ENCODE measurements at regions not wholly inside any gene's neighbourhood (a gene's known extent, or its start where the extent isn't known, plus 50 kb on each side); places are given as distances from the start of the nearest gene placed in this dataset.

DNA sequence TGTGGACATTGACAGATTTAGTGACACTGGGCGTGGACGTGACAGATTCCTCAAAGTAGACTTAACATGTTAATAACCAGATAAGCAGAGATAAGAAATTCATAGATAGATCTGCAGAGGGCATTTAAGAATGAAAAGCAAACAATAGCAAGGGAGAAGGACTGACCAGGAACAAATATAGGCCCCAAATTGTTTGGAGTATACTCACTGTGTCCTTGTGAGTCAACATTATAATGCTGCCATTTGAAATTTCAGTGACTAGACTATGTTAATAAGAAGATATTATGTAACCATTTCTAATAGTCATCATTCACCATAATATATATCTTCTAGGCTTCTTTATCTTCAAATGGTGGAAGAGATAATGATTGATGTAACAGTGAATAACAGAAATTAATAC, 78.1 kb upstream of the SLC38A11 start:
- no peak for DNase-seq (ENCODE audit: low read depth)

DNA sequence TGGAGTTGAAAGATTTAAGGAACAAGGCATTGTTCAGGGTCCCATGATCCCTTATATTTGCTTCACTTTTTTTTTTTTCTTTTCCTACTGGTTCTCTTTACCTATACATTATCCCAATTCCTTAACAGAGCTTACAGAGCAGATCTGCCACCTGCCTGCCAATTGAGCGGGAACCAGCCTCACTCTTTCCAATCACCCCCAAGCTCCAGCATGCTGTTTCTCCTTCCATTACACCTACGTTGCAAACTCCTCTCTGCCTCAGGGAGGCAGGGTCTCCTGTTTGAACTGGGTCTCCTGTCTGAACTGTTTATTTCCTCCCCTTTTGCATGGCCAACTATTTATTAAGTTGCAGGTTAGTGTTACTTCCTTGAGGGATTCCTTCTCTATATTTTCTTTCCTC, 77.2 kb upstream of the SLC38A11 start:
- DNase-seq (ENCODE audit: low read depth), result no peak

GRCh38 chr2:165024199-165024598, 68.9 kb upstream of the SLC38A11 start:
- DNase-seq (ENCODE audit: low read depth), result no peak

DNA sequence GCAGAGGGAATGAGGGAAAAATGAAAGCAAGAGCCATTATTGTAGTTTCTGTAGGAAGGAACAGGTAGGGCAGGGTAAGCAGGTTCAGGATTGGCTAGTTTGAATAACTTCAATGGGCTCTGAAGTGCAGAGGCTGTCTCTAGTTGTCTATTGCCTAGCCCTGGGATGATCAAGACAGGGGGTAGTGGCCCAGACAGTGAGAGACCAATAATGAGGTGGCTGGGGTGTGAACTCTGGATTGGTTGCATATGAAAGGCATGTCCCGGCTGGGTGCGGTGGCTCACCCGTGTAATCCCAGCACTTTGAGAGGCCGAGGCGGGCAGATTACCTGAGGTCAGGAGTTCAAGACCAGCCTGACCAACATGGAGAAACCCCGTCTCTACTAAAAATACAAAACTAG, 67.5 kb upstream of the SLC38A11 start:
- DNase-seq (ENCODE audit: low read depth), result no peak

DNA sequence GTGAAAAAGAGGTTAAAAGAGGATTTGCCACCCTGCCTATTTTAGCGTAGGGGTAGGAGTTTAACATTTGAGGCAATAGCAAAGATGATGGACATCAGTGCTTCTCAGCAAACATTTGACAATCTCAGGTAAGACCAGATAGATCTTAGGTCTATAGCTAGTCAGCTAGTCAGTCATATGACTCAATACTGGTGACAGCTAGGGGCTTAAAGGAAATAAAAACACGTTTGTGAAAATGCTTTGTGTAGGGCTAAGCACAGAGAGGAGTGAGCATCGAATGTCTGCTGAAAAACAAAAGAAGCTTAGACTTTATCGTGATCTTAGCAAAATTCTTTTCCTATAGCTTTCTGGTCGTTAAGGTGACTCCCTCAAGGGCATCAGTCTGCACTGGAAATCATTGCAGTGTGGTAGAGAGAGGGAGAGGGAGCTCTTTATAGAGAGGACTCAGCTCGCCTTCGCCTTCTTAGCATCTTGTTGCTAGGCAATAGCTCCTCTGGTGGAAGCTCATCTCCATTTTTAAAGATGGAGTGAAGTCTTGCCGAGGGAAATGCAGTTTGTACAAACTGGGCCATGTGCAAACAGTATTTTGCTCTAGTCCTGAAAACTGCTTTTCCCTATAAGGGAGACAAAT, 62.8 kb upstream of the SLC38A11 start:
- DNase-seq (ENCODE audit: low read depth), result no peak

DNA sequence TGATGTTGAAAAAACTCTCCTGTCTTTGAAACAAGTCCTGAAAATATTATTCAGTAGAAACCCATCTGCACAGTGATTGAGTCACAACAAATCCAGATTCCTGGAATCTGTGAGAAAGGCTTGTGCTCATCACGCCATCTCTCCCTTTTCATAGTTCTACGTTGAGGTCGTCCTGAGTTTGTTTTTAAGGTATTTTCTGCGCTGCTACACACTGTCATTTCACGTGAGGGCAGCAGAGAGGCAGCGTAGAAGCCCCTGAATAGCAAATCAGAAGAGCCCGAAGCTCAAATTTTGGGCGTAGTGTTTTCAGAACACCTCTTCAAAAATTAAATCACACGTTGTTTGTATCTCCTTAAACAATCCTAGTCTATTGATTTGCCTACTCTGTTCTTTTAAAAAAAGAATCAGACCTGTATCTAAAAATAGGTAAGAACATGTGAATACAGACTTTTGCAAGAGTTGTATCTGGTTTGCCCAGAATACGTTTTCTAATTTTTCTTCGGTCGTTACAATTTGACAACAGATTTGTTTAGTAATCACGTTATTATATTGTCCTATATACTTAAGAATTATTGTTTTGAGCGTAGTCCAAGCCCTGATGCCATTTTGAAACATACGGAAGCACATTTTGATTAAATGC, 61.6 kb upstream of the SLC38A11 start:
- DNase-seq (ENCODE audit: low read depth), result no peak

DNA sequence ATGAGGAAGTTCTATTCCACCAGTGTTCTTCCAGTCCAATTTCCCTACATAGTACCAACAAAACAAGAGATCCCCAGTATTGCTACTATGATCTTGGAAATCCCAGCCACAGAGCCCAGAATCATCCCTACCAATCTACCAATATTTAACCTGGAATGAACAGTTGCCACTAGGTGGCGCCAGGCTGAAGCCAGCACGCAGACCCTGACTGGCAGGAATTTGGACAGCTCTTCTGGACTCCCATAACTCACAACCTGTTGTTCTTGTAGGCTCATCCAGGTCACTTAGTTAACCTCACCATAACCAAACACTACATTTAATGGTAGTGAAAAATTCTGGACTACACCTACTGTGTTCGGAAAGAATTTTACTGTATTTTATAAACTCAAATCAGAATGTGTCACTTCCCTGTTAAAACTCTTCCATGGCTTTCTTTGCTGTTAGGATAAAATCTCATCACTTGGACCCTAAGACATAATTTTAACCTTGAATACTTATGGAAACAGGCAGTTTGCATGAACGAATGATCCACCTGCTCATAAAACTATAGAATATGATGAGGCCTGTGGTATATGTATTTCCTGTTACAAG, 59.8 kb upstream of the SLC38A11 start:
- peak; percentile 45 for DNase-seq (ENCODE audit: low read depth)

DNA sequence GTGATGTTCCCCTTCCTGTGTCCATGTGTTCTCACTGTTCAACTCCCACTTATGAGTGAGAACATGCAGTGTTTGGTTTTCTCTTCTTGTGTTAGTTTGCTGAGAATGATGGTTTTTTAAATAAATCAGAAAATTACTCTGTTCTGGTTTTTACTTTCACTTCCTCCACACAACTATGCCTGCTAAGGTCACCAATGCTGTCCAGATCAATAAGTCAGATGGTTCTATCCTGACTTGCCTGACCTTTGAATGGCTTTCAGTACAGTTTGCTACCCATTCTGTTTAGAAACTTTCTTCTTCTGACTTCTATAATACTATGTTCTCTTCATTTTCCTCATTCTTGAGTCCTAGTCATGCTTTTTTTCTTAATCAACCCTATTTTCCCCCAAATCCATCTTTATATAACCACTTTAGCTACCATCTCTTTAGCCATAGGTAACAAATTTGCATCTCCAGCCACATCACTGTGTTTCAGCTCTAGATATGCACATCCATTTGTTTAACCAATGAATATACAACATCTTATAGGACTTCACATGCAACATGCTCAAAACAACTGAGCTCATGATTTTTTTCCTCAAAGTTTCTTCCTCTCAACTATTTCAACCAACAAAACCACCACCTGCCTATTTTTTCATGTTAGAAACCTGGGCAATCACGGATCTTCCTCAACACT, 58.8 kb upstream of the SLC38A11 start:
- DNase-seq (ENCODE audit: low read depth), result no peak

DNA sequence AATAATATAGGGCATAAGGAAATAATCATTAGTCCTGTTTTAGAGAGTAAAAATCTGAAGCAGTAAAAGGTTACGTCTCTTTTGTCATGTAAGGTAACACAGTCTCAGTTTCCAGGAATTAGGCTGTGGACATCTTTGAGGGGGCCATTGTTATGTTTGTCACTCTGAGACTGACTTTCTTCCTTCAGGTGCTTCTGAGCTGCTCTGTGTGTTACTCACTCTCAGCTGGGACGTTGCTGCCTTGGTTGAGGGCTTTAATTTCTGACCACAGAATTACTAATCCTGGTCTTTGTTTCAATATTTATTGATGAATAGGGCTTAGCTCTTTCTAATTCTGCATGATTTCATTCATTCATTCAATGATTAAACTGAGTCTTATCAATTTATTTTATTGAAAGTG, 55.9 kb upstream of the SLC38A11 start:
- DNase-seq (ENCODE audit: low read depth), result no peak

DNA sequence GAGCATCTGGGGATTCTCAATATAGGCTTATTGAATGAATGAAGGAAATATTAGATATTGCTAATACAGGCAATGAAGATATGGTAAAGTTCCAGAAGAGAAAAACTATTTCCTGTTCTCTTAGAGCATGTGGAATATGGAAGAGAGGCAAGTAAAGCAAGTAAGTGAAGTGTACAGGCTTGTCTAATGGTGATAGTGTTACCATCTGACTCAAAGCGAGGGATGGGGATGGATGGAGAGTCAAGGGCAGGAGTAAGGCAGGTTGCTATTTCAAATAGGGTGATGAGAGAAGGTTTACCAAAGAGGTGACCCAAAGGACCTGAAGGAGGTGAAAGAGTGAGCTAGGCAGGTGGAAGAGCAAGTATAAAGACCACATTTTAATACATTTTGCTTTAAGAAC, 55.2 kb upstream of the SLC38A11 start:
- DNase-seq (ENCODE audit: low read depth), result no peak

DNA sequence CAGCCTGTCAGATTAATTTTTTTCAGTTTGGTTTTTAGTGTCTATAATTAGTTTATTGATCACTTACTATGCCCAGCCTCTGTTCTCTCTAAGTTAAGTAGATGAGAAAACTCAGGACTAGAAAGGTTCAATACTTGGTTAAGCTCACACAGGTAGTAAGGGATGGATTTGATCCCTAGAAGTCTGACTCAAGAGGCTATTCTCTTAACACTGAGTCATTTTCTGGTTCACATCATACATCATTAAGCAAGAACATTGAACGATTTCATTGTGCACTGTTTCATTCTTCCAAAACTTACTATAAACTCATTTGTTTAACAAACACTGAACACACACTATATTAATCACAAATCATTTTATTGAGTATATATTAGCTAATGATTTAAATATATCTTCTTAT, 54.1 kb upstream of the SLC38A11 start:
- no peak for DNase-seq (ENCODE audit: low read depth)

- no peak for DNase-seq (ENCODE audit: low read depth)
Observed at GRCh38 chr2:165008730-165009315, 53.5 kb upstream of the SLC38A11 start.

DNA sequence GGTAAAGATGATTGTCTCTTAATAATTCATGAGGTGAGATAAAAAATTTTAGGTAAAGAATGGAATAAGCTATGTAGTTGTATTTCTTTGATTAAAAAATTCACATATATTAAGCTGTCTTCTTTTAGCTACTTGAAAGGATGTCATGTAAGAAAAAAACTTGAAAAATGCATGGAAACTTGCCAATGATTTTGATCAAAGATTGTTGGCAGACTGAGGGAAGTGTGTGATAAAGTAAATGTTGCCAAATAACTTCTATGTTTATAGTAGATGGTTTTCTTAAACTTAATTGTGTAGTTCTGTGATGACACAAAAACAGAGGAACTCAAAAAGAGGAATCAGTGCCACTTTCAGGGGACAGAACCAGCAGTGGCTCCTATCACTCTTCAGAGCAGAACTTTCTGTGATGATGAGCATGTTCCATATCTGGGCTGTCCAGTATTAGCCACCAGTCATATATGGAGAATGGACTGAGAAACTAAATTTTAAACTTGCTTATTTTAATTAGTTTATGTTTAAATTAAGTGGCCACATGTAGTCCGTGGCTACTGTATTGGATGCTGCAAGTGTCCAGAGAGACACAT, 51.9 kb upstream of the SLC38A11 start:
- DNase-seq (ENCODE audit: low read depth), result no peak

Measured in fibroblast of the conjunctiva (primary cell).